ENCODE measurements at regions not wholly inside any gene's neighbourhood (a gene's known extent, or its start where the extent isn't known, plus 50 kb on each side); places are given as distances from the start of the nearest gene placed in this dataset.

DNA sequence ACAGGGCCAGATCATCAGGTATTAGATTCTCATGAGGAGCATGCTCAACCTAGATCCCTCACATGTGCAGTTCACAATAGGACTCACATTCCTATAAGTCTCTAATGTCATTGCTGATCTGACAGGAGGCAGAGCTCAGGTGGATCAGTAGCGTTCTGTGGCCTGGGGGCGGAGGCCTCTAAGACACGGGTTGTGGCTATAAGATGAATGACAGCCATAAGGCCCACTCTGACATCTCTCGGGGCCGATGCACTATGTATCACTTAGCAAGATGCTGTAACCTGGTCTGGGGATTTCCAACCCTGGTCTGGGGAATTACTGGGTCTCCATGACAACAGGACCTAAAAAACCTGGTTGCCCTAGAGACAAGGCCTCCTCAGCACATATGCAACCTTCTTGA lies 932.7 kb downstream of the TBC1D22A start:
- no peak for DNase-seq (ENCODE audit: extremely low read depth, low read depth)
- TF ChIP-seq, protein P1, sequence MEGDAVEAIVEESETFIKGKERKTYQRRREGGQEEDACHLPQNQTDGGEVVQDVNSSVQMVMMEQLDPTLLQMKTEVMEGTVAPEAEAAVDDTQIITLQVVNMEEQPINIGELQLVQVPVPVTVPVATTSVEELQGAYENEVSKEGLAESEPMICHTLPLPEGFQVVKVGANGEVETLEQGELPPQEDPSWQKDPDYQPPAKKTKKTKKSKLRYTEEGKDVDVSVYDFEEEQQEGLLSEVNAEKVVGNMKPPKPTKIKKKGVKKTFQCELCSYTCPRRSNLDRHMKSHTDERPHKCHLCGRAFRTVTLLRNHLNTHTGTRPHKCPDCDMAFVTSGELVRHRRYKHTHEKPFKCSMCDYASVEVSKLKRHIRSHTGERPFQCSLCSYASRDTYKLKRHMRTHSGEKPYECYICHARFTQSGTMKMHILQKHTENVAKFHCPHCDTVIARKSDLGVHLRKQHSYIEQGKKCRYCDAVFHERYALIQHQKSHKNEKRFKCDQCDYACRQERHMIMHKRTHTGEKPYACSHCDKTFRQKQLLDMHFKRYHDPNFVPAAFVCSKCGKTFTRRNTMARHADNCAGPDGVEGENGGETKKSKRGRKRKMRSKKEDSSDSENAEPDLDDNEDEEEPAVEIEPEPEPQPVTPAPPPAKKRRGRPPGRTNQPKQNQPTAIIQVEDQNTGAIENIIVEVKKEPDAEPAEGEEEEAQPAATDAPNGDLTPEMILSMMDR (IDR thresholded peaks at IDR 0.05; ENCODE audit: low read depth, low read length): no peak

DNA sequence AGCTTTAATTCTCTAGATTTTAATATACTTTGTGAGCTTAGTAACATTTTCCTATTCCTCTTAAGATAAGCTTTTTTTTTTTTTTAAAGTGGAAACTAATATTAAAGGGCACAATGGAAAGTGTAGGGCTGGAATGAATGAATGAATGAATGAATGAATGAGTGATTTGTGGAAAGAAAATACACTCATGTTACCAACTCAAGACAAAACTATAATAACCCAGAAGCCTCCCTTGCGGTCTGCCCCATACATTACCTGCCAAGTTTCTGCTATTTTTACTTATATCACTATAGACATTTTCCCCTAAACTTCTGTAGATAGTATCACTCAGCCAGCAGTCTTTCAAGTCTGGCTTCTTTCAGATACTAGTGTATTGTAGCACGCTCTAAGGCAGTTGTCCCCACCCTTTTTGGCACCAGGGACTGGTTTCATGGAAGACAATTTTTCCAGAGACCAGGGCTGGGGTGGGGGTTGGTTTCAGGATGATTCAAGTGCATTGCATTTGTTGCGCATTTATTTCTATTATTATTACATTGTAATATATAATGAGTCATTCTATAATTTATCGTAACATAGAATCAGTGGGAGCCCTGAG lies 932.2 kb downstream of the TBC1D22A start:
- TF ChIP-seq, protein P1 (IDR thresholded peaks at IDR 0.05; ENCODE audit: low read depth, low read length): no peak
- DNase-seq (ENCODE audit: extremely low read depth, low read depth): no peak

DNA sequence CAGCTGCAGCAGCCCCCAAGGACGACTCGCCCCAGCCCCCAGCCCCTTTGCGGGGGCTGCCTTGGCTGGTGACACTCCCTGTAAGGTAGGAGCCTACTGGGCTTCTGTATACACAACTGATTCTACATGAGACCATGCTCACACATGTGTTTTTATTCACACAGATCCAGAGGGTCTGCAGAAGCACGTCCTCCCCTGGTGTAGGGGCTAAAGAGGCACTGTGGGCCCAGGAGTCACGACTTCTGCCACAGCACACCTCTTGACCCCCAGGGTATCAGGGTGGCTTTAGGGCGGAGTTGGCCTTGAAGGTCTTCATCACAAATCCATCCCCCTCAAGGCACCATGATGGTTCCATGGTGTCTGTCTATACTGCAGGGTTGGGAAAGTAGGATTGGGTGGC lies 931.2 kb downstream of the TBC1D22A start:
- no peak for DNase-seq (ENCODE audit: extremely low read depth, low read depth)
- TF ChIP-seq, protein P1 (IDR thresholded peaks at IDR 0.05; ENCODE audit: low read depth, low read length): no peak

DNA sequence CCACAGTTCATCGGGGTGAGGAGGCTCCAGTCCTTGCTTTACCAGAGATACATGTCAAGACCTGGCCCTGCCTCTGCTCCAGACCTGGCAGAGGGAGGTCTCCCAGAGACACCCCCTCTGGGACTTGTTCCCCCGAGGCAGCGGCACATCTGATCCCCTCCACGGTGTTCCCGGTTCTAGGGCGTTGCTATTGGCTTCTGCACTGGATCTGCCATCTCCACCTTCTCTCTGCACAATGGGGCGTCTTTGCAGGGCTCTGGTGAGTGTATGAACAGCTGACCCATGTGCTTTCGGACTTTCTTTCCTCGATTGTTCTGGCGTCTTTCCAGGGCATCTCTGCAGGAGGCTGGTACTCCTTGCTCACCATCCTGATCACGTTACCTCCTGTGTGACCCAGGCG lies 930.4 kb downstream of the TBC1D22A start:
- no peak for DNase-seq (ENCODE audit: extremely low read depth, low read depth)
- TF ChIP-seq, protein P1 (IDR thresholded peaks at IDR 0.05; ENCODE audit: low read depth, low read length): no peak

DNA sequence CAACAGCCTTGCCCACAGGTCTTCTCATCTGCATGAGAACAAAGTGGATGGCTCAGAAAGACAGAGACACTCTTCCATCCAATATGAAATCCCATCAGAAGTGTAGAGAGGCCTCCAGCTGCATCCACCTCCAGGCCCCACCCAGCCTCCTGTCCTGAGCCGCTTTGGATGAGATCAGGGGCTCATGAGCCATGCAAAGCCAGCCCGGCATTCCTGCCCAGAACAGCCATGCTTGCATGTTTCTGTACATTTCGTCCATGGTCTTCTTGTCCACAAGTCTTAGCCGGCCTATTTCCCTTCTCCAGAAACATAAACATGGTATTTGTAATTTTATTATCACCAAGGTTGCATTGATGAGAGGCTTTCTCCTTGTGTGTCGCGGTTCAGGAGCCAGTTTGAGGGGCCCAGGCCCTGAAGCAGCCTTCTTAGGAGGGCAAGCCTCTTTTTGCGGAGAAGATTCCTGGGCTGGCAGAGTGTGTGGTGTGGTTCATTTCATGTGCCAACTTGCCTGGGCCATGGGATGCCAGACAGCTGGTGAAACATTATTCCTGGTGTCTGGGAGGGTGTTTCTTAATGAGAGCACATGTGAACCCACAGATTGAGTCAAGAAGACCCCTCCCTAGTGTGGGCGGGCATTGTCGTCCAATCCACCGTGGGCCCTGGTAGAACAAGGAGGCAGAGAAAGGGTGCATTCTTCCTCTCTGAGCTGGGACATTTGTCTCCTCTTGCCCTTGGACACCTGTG lies 928.9 kb downstream of the TBC1D22A start:
- TF ChIP-seq, protein P1 (IDR thresholded peaks at IDR 0.05; ENCODE audit: low read depth, low read length): no peak
- DNase-seq (ENCODE audit: extremely low read depth, low read depth): no peak

DNA sequence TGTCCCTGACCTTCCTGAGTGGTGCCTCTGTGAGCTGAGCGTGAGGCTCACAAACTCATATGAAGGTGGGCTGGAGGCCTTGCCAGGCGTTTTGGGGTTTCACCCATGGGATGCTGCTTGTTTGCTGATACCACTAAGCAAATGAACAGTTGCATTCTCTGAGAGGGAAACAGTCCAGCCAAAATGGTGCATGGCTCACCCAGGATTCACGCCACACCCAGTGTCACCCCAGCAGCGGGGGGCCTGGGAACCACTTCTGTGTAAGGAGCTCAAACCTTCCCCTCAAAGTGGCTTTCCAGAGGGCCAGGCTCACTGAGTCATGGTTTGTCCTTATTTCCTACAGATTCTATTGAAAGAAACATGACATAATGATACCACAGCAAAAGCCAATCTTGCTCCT lies 928.1 kb downstream of the TBC1D22A start:
- TF ChIP-seq, protein P1 (IDR thresholded peaks at IDR 0.05; ENCODE audit: low read depth, low read length): no peak
- DNase-seq (ENCODE audit: extremely low read depth, low read depth): no peak

DNA sequence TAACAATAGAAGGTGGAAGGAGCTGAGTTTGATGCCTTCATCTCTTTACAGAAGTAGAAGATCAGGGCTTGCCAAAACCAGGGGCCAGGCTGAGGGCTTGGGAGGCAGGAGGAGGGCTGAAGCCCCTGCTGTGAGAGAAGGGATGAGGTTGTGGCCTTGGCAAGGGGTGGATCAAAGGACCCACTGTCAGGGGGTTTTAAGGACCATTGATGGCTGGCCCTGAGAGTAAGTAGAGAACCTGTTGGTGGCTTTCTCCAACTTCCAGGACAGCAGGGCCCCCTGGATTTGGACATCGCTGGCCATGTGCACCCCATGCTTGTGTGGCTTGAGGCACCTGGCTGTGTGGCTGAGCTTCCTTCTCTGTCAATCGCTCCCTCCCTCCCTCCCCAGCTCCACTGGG lies 927.7 kb downstream of the TBC1D22A start:
- DNase-seq (ENCODE audit: extremely low read depth, low read depth): no peak

More for the DNA sequence above, 927.7 kb downstream of the TBC1D22A start:
- TF ChIP-seq, protein P1 (IDR thresholded peaks at IDR 0.05; ENCODE audit: low read depth, low read length): no peak
